ENCODE measurements at regions not wholly inside any gene's neighbourhood (a gene's known extent, or its start where the extent isn't known, plus 50 kb on each side); places are given as distances from the start of the nearest gene placed in this dataset.
A peak's percentile ranks its signal among the peaks of the same experiment; 100 is the strongest.

- TF ChIP-seq JUN (IDR thresholded peaks at IDR 0.05) (no peak), NFE2L2 (conservative IDR thresholded peaks at IDR 0.05; ENCODE audit: low read length) (no peak), MAX (IDR thresholded peaks at IDR 0.05) (no peak)
Measured at GRCh38 chr2:172233987-172234715, 131.5 kb upstream of the DLX2 start (continued).

GRCh38 chr2:172234716-172235691, 132.3 kb upstream of the DLX2 start:
- TF ChIP-seq FOXS1 (CRISPR knock-in tag; IDR thresholded peaks at IDR 0.05), result no peak
- TF ChIP-seq SMC3 (IDR thresholded peaks at IDR 0.05), result no peak
- no peak for TF ChIP-seq HOXB13 (CRISPR knock-in tag; IDR thresholded peaks at IDR 0.05; ENCODE audit: low read depth)
- peak; percentile 85 for TF ChIP-seq CBX8 (IDR thresholded peaks at IDR 0.05)
- TF ChIP-seq ZNF302 (CRISPR knock-in tag; IDR thresholded peaks at IDR 0.05), result no peak
- TF ChIP-seq REST (IDR thresholded peaks at IDR 0.05), result no peak
- peaks cover 18% of the 10 kb centered on the region for H3K4me1 ChIP-seq
- H3K4me2 ChIP-seq, result peak overlapping the region; percentile 95
- peak overlapping the region; percentile 48 for H3K4me3 ChIP-seq
- H3K9me3 ChIP-seq, result no peaks in the 10 kb centered on the region
- WGBS (ENCODE audit: missing lambda C conversion rate), result 21% methylated on average over 45 of the region's 65 CpGs
- POLR2A ChIA-PET, result no interaction called here
- peak overlapping the region in 1 of 2 experiments; percentile 59; a peak in 3 of 6 replicates for H3K27ac ChIP-seq
- FAIRE-seq (no peak), DNase-seq (ENCODE audit: low read depth in 1 of 2, low spot score in 1 of 2) (peak in 1 of 2 experiments; percentile 35), ATAC-seq (peak; percentile 44 to 54; a peak in 5 of 6 replicates)
- CTCF ChIA-PET, result interaction anchor here (1.1 kb wide), 1 partner anchor 227 kb away, joined by 4 read pairs; no protein-coding TSS in a partner anchor

- no peaks in the 10 kb centered on the region for H3K4me1 ChIP-seq
- FAIRE-seq (no peak), ATAC-seq (no peak; a peak in 1 of 6 replicates), DNase-seq (ENCODE audit: low read depth in 1 of 2, low spot score in 1 of 2) (no peak)
- no peak overlapping the region for H3K4me3 ChIP-seq
- WGBS (ENCODE audit: missing lambda C conversion rate), result 84% methylated on average over 7 of the region's 8 CpGs
- POLR2A ChIA-PET, result no interaction called here
- CTCF ChIA-PET, result interaction anchor here (0.6 to 2.7 kb wide), 2 partner anchors 39 to 221 kb away, joined by 3 to 7 read pairs; no protein-coding TSS in a partner anchor
- no peak overlapping the region for H3K27ac ChIP-seq
- H3K9me3 ChIP-seq, result no peaks in the 10 kb centered on the region
- H3K4me2 ChIP-seq, result no peak overlapping the region
- no peak for TF ChIP-seq RARB (CRISPR knock-in tag; IDR thresholded peaks at IDR 0.05)
- no peak for TF ChIP-seq CTCF (IDR thresholded peaks at IDR 0.05)
- no peak for TF ChIP-seq MYC (IDR thresholded peaks at IDR 0.05; ENCODE audit: borderline replicate concordance, low read length)
- TF ChIP-seq USF2 (IDR thresholded peaks at IDR 0.05), result 0 out of 2 replicates have a peak, but pooled peaks have one; percentile 12
- TF ChIP-seq MAFK (IDR thresholded peaks at IDR 0.05; ENCODE audit: partially characterized antibody), result no peak
Measured at GRCh38 chr2:172239944-172240590, 137.4 kb upstream of the DLX2 start.

All from A549 (cell line).